D721Med (cell line): ENCODE measurements at regions not wholly inside any gene's neighbourhood (a gene's known extent, or its start where the extent isn't known, plus 50 kb on each side); places are given as distances from the start of the nearest gene placed in this dataset.

ENCODE experiments used
- DNase-seq: peaks from one replicate; pipeline ENCODE4 v3.0.0; 2011; ENCODE audit warnings: low spot score; ENCODE audit not compliant: insufficient read length
- FAIRE-seq: peaks from 2 replicates; lab custom pipeline; 2011; peaks lifted over from hg19 to GRCh38; lab: Jason Lieb, UNC
- TF ChIP-seq, protein P1 (sequence below): IDR thresholded peaks from 2 replicates; pipeline ENCODE4 v1.5.1; 2012; ENCODE audit warnings: mild to moderate bottlenecking, control low read depth; ENCODE audit not compliant: insufficient read depth; ENCODE audit errors: missing control alignments

DNA sequence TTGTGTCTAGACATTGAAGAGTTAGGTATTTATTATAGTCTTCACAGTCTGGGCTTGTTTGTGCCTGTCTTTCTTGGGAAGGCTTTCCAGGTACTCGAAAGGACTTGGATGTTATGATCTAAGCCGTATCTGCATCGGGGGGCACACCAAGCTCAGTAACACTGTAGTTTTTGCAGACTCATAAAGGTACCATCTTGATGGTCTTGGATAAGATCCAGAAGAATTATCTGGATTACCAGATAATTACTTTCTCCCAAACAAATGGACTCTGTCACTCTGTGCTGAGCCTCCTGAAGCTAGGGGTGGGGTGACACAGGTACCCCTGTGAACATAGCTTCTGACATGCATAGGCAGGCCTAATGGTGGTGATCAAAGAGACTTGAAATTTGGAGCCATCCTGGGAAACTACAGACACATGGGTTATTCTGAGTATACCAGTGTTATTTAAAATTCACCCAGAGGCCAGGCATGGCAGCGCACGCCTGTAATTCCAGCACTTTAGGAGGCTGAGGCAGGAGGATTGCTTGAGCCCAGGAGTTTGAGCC lies 238.6 kb upstream of the TPM1 start:
- TF ChIP-seq, protein P1, sequence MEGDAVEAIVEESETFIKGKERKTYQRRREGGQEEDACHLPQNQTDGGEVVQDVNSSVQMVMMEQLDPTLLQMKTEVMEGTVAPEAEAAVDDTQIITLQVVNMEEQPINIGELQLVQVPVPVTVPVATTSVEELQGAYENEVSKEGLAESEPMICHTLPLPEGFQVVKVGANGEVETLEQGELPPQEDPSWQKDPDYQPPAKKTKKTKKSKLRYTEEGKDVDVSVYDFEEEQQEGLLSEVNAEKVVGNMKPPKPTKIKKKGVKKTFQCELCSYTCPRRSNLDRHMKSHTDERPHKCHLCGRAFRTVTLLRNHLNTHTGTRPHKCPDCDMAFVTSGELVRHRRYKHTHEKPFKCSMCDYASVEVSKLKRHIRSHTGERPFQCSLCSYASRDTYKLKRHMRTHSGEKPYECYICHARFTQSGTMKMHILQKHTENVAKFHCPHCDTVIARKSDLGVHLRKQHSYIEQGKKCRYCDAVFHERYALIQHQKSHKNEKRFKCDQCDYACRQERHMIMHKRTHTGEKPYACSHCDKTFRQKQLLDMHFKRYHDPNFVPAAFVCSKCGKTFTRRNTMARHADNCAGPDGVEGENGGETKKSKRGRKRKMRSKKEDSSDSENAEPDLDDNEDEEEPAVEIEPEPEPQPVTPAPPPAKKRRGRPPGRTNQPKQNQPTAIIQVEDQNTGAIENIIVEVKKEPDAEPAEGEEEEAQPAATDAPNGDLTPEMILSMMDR, result no peak
- DNase-seq, result no peak
- FAIRE-seq, result no peak

DNA sequence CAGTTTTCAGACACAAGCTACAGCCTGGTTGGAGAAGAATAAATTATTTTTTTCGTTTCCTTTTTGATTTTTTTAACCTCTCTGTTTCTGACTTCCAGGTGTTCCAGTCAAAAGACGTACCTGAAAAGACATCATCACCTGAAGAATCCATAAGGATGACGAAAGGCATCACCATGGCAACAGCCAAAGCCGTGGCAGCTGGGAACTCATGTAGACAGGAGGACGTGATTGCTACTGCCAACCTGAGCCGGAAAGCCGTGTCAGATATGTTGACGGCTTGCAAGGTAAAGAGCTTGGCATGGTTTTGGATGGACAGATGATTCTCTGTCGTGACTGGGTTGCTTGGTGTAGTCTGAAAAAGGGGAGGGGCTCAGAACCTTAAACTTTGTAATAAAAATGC lies 237.0 kb upstream of the TPM1 start:
- TF ChIP-seq, protein P1, result no peak
- no peak for FAIRE-seq

DNA sequence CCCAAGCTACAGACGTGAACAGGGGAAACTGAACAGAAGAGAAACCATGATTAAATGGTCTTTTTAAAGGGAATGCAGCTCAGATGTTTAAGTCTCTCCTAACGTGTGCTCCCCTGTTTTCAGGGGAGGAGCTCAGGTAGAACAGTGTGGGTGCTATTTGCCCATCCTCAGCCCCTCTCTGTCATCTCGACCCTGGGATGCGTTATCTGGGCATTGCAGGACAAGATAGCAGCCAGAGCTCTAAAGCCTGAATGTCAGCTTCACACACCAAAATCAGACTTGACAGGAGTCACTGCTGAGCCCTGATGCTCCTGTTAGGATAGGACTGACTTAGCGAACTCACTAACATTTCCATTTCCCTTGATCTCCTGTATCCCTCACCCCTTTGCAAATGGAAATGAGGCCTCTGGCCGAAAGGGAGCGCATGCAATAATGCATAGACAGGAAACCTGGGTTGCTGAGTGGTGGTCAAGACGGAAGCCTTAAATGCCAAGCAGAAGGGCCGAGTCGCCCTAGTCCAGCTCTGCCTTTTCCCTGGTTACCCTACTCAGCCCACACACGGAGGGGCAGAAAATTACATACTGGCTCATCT lies 234.9 kb upstream of the TPM1 start:
- DNase-seq (no peak), FAIRE-seq (no peak)
- TF ChIP-seq, protein P1, result no peak

More for the DNA sequence above, 237.0 kb upstream of the TPM1 start:
- no peak for DNase-seq

DNA sequence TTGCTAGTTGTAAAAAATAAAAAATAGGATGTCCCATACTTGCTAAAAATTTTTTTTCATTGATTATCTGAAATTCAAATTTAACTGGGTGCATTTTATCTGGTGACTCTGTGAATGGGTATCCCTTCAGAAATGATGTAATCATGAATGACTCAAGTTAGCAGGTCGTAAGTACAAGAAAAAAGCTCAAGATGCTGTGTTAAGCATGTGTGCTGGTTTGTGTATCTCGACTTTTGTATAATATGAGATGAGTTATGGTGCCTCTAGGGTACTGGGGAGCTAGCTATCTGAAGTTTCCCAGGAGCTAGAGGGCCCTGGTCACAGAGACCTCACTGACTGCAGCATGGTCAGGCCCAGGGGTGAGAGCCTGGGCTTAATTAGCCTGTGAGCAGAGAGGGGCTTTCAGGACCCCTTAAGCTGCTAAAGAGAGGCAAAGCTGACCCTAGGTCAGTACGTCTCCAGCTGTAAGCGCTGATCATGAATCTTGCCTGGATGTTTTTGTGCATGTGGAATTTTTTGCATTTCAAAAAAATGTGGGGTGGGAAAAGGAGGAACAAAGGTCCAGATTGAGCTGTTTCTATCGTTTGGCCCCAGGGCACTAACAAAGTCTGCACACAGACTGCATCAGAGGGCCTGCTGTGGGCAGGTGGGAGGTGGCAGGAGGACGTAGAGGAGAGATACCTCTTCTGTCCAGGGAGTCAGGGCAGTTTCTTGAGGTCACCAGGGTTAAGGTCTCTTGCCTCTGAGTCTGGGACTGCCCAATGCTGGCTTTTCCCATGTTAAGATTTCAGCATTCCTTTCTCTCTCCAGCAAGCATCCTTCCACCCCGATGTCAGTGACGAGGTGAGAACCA lies 233.2 kb upstream of the TPM1 start:
- TF ChIP-seq, protein P1, result no peak
- FAIRE-seq (no peak), DNase-seq (no peak)

DNA sequence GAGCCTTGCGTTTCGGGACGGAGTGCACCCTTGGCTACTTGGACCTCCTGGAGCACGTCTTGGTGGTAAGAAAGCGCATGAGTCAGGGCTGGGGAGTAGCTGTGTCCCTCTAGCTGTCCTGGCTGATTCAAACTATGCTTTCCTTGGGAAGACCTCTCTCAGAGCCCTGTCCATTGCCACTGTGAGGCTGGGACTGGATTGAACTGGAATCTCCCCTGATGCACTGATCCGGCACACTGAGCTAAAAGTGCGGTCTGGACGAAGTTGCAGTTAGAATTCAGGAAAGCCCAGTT lies 232.6 kb upstream of the TPM1 start:
- DNase-seq (no peak), FAIRE-seq (no peak)
- TF ChIP-seq, protein P1, result no peak

DNA sequence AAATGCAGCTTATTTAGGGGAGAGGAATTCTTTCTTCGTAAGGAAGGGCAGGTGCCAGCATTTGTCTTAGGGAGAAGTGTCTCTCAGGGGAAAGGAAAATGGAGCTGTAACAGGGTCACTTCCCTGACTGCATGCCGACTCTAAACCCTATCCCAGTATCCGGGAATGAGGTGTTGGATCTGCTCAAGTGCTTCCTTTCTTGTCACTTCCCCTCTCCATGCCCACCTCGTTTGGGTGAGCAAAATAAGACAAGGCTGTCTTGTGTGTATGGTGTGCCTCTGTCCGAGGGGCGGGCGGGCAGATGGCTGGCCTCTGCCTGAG lies 230.1 kb upstream of the TPM1 start:
- DNase-seq (no peak), FAIRE-seq (no peak)
- TF ChIP-seq, protein P1, result no peak

DNA sequence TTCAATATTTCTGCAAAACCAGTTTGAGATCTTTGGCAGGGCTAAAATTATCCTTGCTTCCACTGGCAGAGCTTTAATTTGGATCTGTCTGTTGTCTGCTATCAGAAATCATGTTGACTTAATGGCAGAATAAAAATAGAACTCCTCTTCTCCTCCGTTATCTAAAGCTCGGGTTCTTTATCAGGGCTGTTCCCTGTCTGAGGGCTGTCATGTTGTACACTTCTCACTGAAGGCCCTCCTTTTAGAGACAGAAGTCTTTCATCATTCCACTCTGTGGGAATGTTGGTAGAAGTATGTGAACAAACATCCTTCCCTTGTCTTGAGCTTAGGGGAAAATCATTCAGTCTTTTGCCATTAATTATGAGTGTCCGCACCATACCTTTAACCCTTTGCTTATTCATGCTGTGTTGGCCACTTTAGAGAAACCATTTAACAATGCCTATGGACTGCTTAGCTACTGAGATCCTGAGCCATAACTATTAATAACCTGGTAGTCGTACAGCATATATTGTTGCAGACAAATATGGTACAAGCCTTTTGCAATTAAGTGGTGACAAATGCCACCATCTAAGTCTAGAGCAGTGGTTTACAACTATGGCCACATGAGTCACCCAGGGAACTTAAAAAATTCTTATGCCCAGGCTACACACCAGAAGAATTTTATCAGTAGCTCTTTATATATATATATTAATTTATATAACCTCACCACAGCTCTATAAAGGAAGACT lies 226.0 kb upstream of the TPM1 start:
- FAIRE-seq, result no peak
- DNase-seq, result no peak
- TF ChIP-seq, protein P1, result no peak
